H1 (cell line): ENCODE measurements at regions not wholly inside any gene's neighbourhood (a gene's known extent, or its start where the extent isn't known, plus 50 kb on each side); places are given as distances from the start of the nearest gene placed in this dataset.

Experiments
- CTCF ChIA-PET: fragments of 300-600 bp; sonication (Branson Sonifier 250); formaldehyde crosslinking; loops from one replicate; lab custom pipeline; 2021; ENCODE audit not compliant: partially characterized antibody; lab: Charles Lee
- POLR2A ChIA-PET: fragments of 300-600 bp; sonication (Branson Sonifier 250); formaldehyde crosslinking; loops from one replicate; lab custom pipeline; 2021; ENCODE audit warnings: inconsistent platforms; ENCODE audit not compliant: partially characterized antibody; lab: Charles Lee
- DNase-seq, 2 experiments: peaks; one replicate each; pipeline versions ENCODE4 v3.0.0 to v3.0.0-alpha.2; 2010 to 2022; ENCODE audit warnings: low spot score in 2 of 2, low read depth in 1 of 2, mixed read lengths in 1 of 2
- FAIRE-seq: peaks from 2 replicates; lab custom pipeline; 2011; peaks lifted over from hg19 to GRCh38; lab: Jason Lieb, UNC
- H2AFZ ChIP-seq: 2 replicates; pipeline ENCODE4 v1.8.1; 2012; ENCODE audit warnings: low read length, inconsistent platforms
- H2AK5ac ChIP-seq: 2 replicates; pipeline ENCODE4 v1.6.1; 2013; ENCODE audit warnings: low read depth, low read length
- H2BK120ac ChIP-seq: replicated peaks from 2 replicates; pipeline ENCODE3; 2013; ENCODE audit warnings: low read depth, low read length, inconsistent platforms
- H2BK12ac ChIP-seq: 2 replicates; pipeline ENCODE4 v1.6.1; 2013; ENCODE audit warnings: low read depth, low read length
- H2BK15ac ChIP-seq: 2 replicates; pipeline ENCODE4 v1.6.1; 2013; ENCODE audit warnings: low read length
- H2BK20ac ChIP-seq: 2 replicates; pipeline ENCODE4 v1.6.1; 2013; ENCODE audit warnings: low read length
- H2BK5ac ChIP-seq: 2 replicates; pipeline ENCODE4 v1.6.1; 2013; ENCODE audit warnings: low read depth, low read length
- H3K14ac ChIP-seq: 2 replicates; pipeline ENCODE4 v1.6.1; 2013; ENCODE audit warnings: inconsistent platforms; ENCODE audit not compliant: insufficient read length
- H3K18ac ChIP-seq: 2 replicates; pipeline ENCODE4 v1.6.1; 2013; ENCODE audit warnings: low read length; ENCODE audit errors: extremely low read depth
- H3K23ac ChIP-seq: 2 replicates; pipeline ENCODE4 v1.6.1; 2013; ENCODE audit warnings: inconsistent platforms; ENCODE audit not compliant: insufficient read length
- H3K23me2 ChIP-seq: 2 replicates; pipeline ENCODE4 v1.6.1; 2013; ENCODE audit warnings: low read depth, low read length
- H3K27ac ChIP-seq: 2 replicates; pipeline ENCODE4 v1.6.1; 2011; ENCODE audit warnings: low read depth, low read length, inconsistent platforms
- H3K27me3 ChIP-seq, 4 experiments: replicated peaks in 1 of 4; 1 replicate in 1 of 4; 2 replicates in 3 of 4; pipeline versions ENCODE4 v1.6.1 to v1.8.1; 2011 to 2013; ENCODE audit warnings: low read length in 3 of 4, mild to moderate bottlenecking in 3 of 4, inconsistent platforms in 2 of 4, mixed read lengths in 2 of 4, moderate library complexity in 1 of 4; ENCODE audit not compliant: control insufficient read depth in 3 of 4, insufficient read depth in 3 of 4; ENCODE audit errors: extremely low read depth in 1 of 4
- H3K36me3 ChIP-seq, 4 experiments: 2 replicates each; pipeline versions ENCODE4 v1.6.1 to v1.8.1; 2011 to 2013; ENCODE audit warnings: mild to moderate bottlenecking in 4 of 4, low read length in 3 of 4, moderate library complexity in 2 of 4, control low read depth in 1 of 4, inconsistent platforms in 1 of 4; ENCODE audit not compliant: insufficient read depth in 4 of 4, control insufficient read depth in 2 of 4
- H3K4ac ChIP-seq: replicated peaks from 2 replicates; pipeline ENCODE3; 2013; ENCODE audit warnings: low read length, low read depth, mixed read lengths, inconsistent platforms; ENCODE audit not compliant: insufficient read length
- H3K4me1 ChIP-seq, 4 experiments: replicated peaks in 1 of 4; 1 replicate in 1 of 4; 2 replicates in 3 of 4; pipeline versions ENCODE4 v1.6.1 to v1.8.1; 2011 to 2013; ENCODE audit warnings: low read length in 3 of 4, inconsistent platforms in 2 of 4, mixed read lengths in 1 of 4; ENCODE audit not compliant: insufficient read depth in 4 of 4, control insufficient read depth in 3 of 4
- H3K4me2 ChIP-seq, 2 experiments: 2 replicates each; pipeline versions ENCODE4 v1.6.1 to v1.8.1; 2011 to 2013; ENCODE audit warnings: low read depth in 2 of 2, low read length in 2 of 2, control low read depth in 1 of 2, inconsistent platforms in 1 of 2, mild to moderate bottlenecking in 1 of 2; ENCODE audit not compliant: insufficient read depth in 1 of 2
- H3K4me3 ChIP-seq, 4 experiments: fragments of 200-600, 300-600 bp in 1 of 4; sonication (generic), shearing (Covaris generic), sonication (Bioruptor Twin) in 1 of 4; 2 replicates each; pipeline versions ENCODE4 v1.5.1 to v1.8.1; 2011 to 2016; ENCODE audit warnings: low read length in 4 of 4, low read depth in 3 of 4, control low read depth in 2 of 4, inconsistent platforms in 2 of 4, mild to moderate bottlenecking in 2 of 4, mixed read lengths in 1 of 4, moderate library complexity in 1 of 4; ENCODE audit not compliant: insufficient read depth in 2 of 4; ENCODE audit errors: extremely low read depth in 1 of 4
- H3K56ac ChIP-seq: replicated peaks from 2 replicates; pipeline ENCODE3; 2013; ENCODE audit warnings: low read depth, mild to moderate bottlenecking, mixed read lengths, low read length, inconsistent platforms; ENCODE audit not compliant: insufficient read length
- H3K79me1 ChIP-seq: 2 replicates; pipeline ENCODE4 v1.6.1; 2013; ENCODE audit warnings: low read depth, low read length, control low read depth
- H3K79me2 ChIP-seq, 2 experiments: 2 replicates each; pipeline versions ENCODE4 v1.6.1 to v1.8.1; 2012 to 2013; ENCODE audit warnings: low read length in 2 of 2, mild to moderate bottlenecking in 2 of 2, inconsistent platforms in 1 of 2; ENCODE audit not compliant: insufficient read depth in 2 of 2, control insufficient read depth in 1 of 2
- H3K9ac ChIP-seq, 4 experiments: replicated peaks in 1 of 4; 1 replicate in 1 of 4; 2 replicates in 3 of 4; pipeline versions ENCODE4 v1.6.1 to v1.8.1; 2011 to 2013; ENCODE audit warnings: low read depth in 3 of 4, low read length in 3 of 4, control low read depth in 2 of 4, mild to moderate bottlenecking in 2 of 4, moderate library complexity in 2 of 4, inconsistent platforms in 1 of 4; ENCODE audit errors: extremely low read depth in 1 of 4
- H3K9me3 ChIP-seq, 2 experiments: 2 replicates each; pipeline versions ENCODE4 v1.6.1 to v1.8.1; 2012 to 2013; ENCODE audit warnings: mild to moderate bottlenecking in 2 of 2, moderate library complexity in 2 of 2, control low read depth in 1 of 2, inconsistent platforms in 1 of 2, low read depth in 1 of 2, low read length in 1 of 2, mixed read lengths in 1 of 2; ENCODE audit not compliant: insufficient read depth in 2 of 2
- H4K20me1 ChIP-seq, 2 experiments: replicated peaks in 1 of 2; 2 replicates each; pipeline versions ENCODE3 to v1.8.1; 2011 to 2013; ENCODE audit warnings: inconsistent platforms in 2 of 2, low read length in 2 of 2, mild to moderate bottlenecking in 1 of 2; ENCODE audit not compliant: insufficient read depth in 2 of 2, control insufficient read depth in 1 of 2
- H4K5ac ChIP-seq: 2 replicates; pipeline ENCODE4 v1.6.1; 2013; ENCODE audit warnings: low read length, low read depth, mixed read lengths, inconsistent platforms; ENCODE audit not compliant: insufficient read length
- H4K8ac ChIP-seq: 2 replicates; pipeline ENCODE4 v1.8.0; 2013; ENCODE audit warnings: mild to moderate bottlenecking, moderate library complexity, low read length, inconsistent platforms; ENCODE audit not compliant: insufficient read depth; ENCODE audit errors: extremely low read depth
- H4K91ac ChIP-seq: replicated peaks from 2 replicates; pipeline ENCODE3; 2013; ENCODE audit warnings: low read length, mixed read lengths, inconsistent platforms; ENCODE audit not compliant: insufficient read length
- BRCA1 ChIP-seq: IDR thresholded peaks from 2 replicates; pipeline ENCODE4 v1.6.1; 2012; ENCODE audit warnings: low read depth, low read length, improper control_type of control experiment
- FOSL1 ChIP-seq: IDR thresholded peaks from 2 replicates; pipeline ENCODE4 v1.6.1; 2011; ENCODE audit warnings: mild to moderate bottlenecking, low read depth, low read length, moderate library complexity; ENCODE audit not compliant: insufficient read depth
- HDAC6 ChIP-seq: IDR thresholded peaks from one replicate; pipeline ENCODE4 v1.7.1; 2012; ENCODE audit warnings: low read depth, mild to moderate bottlenecking, inconsistent platforms, low read length, moderate library complexity
- KDM4A ChIP-seq: IDR thresholded peaks from one replicate; pipeline ENCODE4 v1.7.1; 2012; ENCODE audit warnings: low read depth, mild to moderate bottlenecking, moderate library complexity, low read length, inconsistent platforms; ENCODE audit not compliant: severe bottlenecking
- MAX ChIP-seq: IDR thresholded peaks from 2 replicates; pipeline ENCODE4 v1.6.1; 2012; ENCODE audit warnings: inconsistent platforms
- POLR2AphosphoS5 ChIP-seq: IDR thresholded peaks from 2 replicates; pipeline ENCODE4 v1.6.1; 2011; ENCODE audit warnings: low read depth, low read length
- RNF2 ChIP-seq: fragments of 200-900, 300-1000 bp; sonication (generic); IDR thresholded peaks from 2 replicates; pipeline ENCODE4 v1.7.1; 2016; ENCODE audit warnings: borderline replicate concordance, low read depth, mild to moderate bottlenecking, antibody characterized with exemption, low read length; ENCODE audit not compliant: poor library complexity, severe bottlenecking; ENCODE audit errors: missing control alignments
- RXRA ChIP-seq: IDR thresholded peaks from 2 replicates; pipeline ENCODE4 v1.6.1; 2011; ENCODE audit warnings: low read depth, mild to moderate bottlenecking, low read length, moderate library complexity; ENCODE audit not compliant: insufficient read depth
- SP1 ChIP-seq: IDR thresholded peaks from 2 replicates; pipeline ENCODE4 v1.6.1; 2011; ENCODE audit warnings: low read depth, low read length
- SP2 ChIP-seq: IDR thresholded peaks from 2 replicates; pipeline ENCODE4 v1.6.1; 2012; ENCODE audit warnings: mild to moderate bottlenecking, low read length, inconsistent platforms
- TAF7 ChIP-seq: optimal IDR thresholded peaks from 2 replicates; pipeline ENCODE3; 2011; ENCODE audit warnings: low read depth, mild to moderate bottlenecking, inconsistent platforms, low read length, moderate library complexity, borderline replicate concordance
- TBP ChIP-seq: IDR thresholded peaks from 2 replicates; pipeline ENCODE4 v1.6.1; 2011; ENCODE audit warnings: low read depth, low read length, improper control_type of control experiment
- TCF12 ChIP-seq: IDR thresholded peaks from 2 replicates; pipeline ENCODE4 v1.6.1; 2011; ENCODE audit warnings: low read depth, mild to moderate bottlenecking, low read length
- WGBS, 2 experiments: shearing (Covaris generic) in 1 of 2; methylation state at CpG; one replicate each; pipeline versions ENCODE4 v1.1.6 to v1.1.7; 2013 to 2015; ENCODE audit warnings: low lambda C conversion rate in 2 of 2, mixed read lengths in 2 of 2, inconsistent platforms in 1 of 2, low coverage in 1 of 2, missing lambda C conversion rate in 1 of 2; ENCODE audit not compliant: insufficient replicate concordance in 2 of 2, insufficient coverage in 1 of 2, insufficient read length in 1 of 2; ENCODE audit errors: extremely low coverage in 1 of 2, missing lambda C conversion rate in 1 of 2; 5-methylcytosine and 5-hydroxymethylcytosine counted together

GRCh38 chr14:84490081-84490480, 1039.9 kb upstream of the FLRT2 start:
- no peak overlapping the region for H2AK5ac ChIP-seq
- CTCF ChIA-PET: no interaction called here
- 100% methylated on average over 2 of the region's 2 CpGs; no CpG with 5 or more reads in 1 of the 2 experiments for WGBS, 2 experiments
- H3K4me3 ChIP-seq: no peak overlapping the region
- no peaks in the 10 kb centered on the region for H3K79me1 ChIP-seq
- H4K91ac ChIP-seq: no peak overlapping the region
- no peak overlapping the region for H3K4ac ChIP-seq
- no peak overlapping the region for H2BK120ac ChIP-seq
- no peak overlapping the region for H2BK12ac ChIP-seq
- H3K36me3 ChIP-seq: no peaks in the 10 kb centered on the region
- H3K23ac ChIP-seq: no peak overlapping the region
- POLR2A ChIA-PET: no interaction called here
- no peak for DNase-seq
- no peak overlapping the region for H2AFZ ChIP-seq
- H3K4me2 ChIP-seq: no peak overlapping the region
- H3K18ac ChIP-seq: no peak overlapping the region
- no peak overlapping the region for H3K56ac ChIP-seq
- H4K5ac ChIP-seq: no peak overlapping the region
- H3K4me1 ChIP-seq: no peaks in the 10 kb centered on the region
- peaks cover 0 to 2% of the 10 kb centered on the region in 2 experiments; a peak in 1 of 4 replicates for H3K9me3 ChIP-seq
- H3K23me2 ChIP-seq: no peaks in the 10 kb centered on the region
- H3K9ac ChIP-seq: no peak overlapping the region
- TF ChIP-seq POLR2AphosphoS5: no peak
- no peak for TF ChIP-seq FOSL1
- TF ChIP-seq TCF12: no peak
- TF ChIP-seq TBP: no peak
- no peak for TF ChIP-seq RNF2
- no peak for TF ChIP-seq BRCA1
- no peak for TF ChIP-seq TAF7
- no peak for TF ChIP-seq RXRA
- TF ChIP-seq SP2: no peak
- no peak for TF ChIP-seq MAX
- no peak for TF ChIP-seq HDAC6
- no peak for TF ChIP-seq KDM4A
- TF ChIP-seq SP1: no peak
- FAIRE-seq: no peak
- no peak overlapping the region for H3K27ac ChIP-seq
- H4K20me1 ChIP-seq: no peaks in the 10 kb centered on the region
- H2BK15ac ChIP-seq: no peak overlapping the region
- no peak overlapping the region for H3K14ac ChIP-seq
- H2BK20ac ChIP-seq: no peak overlapping the region
- H3K27me3 ChIP-seq: no peaks in the 10 kb centered on the region
- H4K8ac ChIP-seq: no peak overlapping the region
- H2BK5ac ChIP-seq: no peak overlapping the region
- H3K79me2 ChIP-seq: no peaks in the 10 kb centered on the region
